ENCODE measurements at regions not wholly inside any gene's neighbourhood (a gene's known extent, or its start where the extent isn't known, plus 50 kb on each side); places are given as distances from the start of the nearest gene placed in this dataset.

DNA sequence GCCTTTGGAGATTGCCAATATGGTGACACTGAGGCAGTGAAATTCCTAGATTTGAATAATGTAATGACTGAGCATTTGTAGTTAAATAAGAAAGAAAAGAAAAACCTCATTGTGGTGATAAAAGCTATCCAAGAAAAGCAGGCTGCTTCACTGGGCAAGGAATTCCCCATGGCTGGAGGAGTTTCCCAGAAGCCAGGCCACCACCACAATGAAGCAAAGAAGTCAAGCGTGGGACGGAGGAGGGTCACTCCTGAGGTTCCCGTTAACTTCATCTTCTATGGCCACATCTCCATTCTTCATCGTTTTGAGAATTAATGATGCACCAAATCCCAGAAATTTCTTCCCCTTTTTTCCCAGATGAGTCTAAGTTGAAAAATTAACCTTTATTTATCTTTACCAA is 185.8 kb upstream of the BCL6 start:
- DNase-seq (ENCODE audit: low spot score): no peak

GRCh38 chr3:187931770-187932278 is 186.6 kb upstream of the BCL6 start:
- no peak for DNase-seq (ENCODE audit: low spot score)

DNA sequence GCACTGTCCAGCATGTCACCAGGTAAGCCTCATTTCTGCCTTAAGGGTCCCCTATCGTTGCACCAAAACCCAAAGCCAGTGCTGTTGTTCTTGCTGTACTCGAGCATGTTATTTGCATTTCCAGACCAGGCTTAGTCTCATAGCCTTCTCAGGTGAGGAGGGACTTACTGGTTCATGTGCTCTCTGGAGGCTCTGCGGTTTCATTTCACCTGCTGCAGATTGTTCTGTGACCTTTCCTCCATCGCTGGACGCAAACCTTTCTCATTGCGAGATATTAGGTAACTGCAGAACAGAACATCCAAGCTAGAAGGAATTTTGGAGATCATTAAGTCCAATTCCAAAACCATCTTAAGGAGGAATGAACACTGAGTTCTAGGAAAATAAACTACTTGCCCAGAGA is 187.3 kb upstream of the BCL6 start:
- no peak for DNase-seq (ENCODE audit: low spot score)

- no peak for DNase-seq (ENCODE audit: low spot score)
These were observed 190.4 kb upstream of the BCL6 start for GRCh38 chr3:187935623-187936156.

GRCh38 chr3:187936676-187937075 is 191.4 kb upstream of the BCL6 start:
- no peak for DNase-seq (ENCODE audit: low spot score)

GRCh38 chr3:187939891-187940290 is 194.6 kb upstream of the BCL6 start:
- no peak for DNase-seq (ENCODE audit: low spot score)

GRCh38 chr3:187941135-187941847 is 196.0 kb upstream of the BCL6 start:
- DNase-seq (ENCODE audit: low spot score): no peak

DNA sequence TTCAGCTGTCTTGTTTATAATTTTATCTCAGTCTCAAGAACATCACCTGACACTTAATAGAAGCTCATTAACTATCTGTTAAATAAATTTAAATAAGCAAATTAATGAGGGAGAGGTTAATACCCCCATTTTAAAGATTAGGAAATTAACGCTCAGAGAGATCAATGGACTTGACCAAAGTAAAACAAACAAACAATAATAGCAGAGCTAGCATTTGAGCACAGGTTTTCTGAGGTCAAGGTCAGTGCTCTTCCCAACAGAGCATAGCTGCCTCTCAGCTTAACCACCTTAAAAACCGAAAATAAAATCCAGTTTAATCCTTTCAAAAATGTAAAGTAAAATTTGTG is 196.6 kb upstream of the BCL6 start:
- DNase-seq (ENCODE audit: low spot score): no peak

DNA sequence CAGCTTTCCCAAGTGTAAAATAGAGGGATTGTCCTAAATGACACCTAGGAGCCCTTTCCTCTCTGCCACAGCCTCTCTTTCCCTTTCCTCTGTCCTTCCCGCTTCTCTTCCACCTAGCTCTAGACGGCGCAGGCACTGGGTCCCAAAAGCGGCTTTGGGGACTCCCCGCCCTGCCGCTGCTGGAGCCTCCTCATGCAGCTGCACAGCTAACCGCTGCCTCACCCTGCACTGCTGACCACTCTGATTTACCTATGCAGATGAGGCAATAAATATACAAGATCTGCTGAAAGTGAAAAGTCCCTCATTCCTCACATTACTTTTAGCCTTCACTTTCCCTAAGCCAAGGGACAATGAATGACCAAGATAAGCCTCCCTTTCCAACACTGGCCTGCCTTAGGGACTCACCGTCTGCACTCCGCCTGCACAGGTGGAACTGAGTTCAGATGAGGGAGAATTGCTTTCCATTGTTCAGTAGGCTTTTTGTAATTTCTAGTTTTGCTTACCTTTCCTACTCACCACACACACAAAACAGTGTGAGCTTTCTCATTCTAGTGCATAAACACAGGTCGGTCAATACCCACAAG is 197.5 kb upstream of the BCL6 start:
- no peak for DNase-seq (ENCODE audit: low spot score)

DNA sequence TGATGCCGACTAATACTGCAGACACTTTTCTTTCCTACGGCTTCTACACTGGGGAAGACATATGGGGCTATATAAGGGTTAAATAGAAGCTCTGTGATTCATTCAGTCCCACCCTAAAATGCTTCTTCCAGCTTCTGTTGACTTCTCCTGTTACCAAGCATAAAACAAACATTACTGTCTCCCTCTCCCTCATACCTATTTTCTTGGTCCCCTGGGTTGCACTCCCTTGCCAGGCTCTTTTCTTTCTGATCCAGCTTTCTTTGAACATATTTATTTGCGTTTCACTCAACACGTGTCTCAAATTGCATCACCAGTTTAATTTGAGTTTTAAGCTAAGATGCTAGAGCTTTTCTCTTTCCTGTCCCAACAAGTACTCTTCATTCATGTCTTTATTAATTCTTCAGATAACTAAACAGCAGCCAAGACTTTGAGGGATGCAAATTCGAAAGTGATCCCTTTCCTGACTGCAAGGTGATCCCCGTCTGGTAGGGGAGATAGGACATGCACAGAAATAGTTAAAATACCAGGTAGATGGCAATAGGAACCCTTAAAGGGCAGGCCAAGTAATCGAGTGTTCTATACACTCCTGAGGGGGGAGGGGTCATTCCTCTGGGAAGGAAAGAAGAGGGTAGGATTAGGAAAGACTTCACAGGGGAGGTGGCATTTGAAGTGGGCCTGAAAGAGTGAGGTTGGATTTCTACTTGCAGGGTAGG is 198.6 kb upstream of the BCL6 start:
- no peak for DNase-seq (ENCODE audit: low spot score)

DNA sequence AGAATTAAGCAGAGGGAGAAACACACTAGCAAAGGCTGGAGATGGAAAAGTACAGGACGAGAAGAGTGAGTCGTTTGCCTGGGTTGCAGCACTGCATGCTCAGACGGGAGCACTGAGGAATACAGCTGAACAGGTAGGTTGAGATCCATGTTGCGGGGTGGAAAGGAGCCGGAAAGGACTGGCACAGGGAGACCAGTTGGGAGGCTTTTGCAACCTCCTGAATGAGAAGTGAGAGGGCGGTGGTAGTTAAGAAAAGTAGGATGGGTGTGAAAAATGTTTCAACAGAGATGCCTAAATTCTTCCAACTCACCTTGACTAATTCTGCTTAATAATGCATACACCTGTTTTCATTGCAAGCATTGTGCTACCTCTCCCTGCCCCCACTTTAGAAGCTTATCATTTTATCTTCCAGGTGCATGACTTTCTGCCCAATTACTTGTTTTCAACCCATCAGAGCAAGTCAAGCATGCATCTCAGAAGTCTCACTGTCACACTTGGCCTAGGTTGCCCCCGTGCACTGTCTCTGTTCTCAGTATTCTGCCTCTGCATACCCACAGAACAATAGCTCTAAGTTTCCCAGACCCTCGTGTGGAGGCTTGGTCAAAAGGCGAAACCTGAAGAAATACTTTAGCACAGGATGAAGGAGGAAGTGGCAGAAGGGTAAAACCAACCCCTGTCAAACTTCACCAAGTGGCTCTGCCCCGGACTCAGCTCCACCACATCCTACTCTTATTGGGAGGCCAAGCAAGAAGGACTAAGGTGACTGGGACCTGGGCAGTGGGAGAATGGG is 199.3 kb upstream of the BCL6 start:
- no peak for DNase-seq (ENCODE audit: low spot score)

GRCh38 chr3:187945374-187945773 is 200.1 kb upstream of the BCL6 start:
- no peak for DNase-seq (ENCODE audit: low spot score)

DNA sequence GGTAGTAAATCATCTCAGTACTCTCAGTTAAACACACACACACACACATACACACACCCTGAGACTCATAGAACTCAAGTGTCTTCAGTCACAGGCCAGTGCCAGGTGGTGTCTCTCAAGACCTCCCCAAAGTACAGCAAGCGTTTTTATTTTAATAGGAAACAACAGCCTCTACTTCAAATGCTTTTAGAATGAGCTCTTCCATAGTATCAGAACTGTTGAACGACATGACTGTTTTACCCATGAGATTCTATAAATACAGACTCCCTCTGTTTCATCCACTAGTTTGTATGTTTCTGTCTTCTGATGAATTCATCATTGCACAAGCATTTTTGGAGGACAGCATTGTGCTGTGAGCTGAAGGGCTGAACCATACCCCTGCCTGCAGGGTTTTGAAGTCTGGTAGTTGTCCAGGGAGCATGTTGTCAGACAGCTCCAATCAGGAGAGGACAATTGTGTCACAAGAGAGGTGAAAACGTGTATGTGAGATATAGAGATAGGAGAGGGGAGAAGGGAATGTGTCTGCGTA is 201.0 kb upstream of the BCL6 start:
- DNase-seq (ENCODE audit: low spot score): peak; percentile 56

GRCh38 chr3:187946981-187947380 is 201.7 kb upstream of the BCL6 start:
- DNase-seq (ENCODE audit: low spot score): no peak

DNA sequence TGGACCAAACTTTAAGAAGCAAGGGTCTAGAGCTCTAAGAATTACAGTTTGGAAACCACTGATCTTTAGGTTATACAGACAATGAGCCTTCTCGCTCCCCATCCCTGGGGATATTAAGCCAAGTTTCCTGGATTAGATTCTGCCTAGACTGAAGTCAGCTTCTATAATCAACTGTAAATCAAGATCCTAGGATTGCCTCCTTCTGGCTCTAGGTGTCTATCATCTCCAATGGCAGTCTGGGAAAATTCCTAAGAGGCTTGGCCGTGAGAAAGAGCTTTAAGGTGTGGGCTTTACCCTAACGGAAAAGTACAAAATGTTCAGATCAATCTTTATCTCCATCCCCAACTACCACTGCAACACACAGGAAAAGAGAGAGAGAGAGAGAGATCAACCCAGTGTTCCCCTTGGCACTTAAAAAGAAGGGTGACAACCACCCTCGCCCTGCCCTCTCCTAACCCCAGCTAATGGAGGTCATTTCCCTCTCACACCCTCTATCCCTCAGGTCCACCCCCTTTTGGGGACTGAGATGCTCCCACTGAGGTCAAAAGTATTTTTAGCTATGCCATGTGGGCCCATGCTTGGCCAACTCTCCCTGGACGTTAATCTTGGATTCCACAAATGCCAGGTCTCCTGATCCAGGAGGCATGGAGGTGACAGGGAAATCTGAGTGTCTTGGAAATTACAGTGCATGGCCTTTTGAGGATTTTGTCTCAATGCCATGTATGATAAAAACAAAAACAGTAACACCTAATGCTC is 202.8 kb upstream of the BCL6 start:
- no peak for DNase-seq (ENCODE audit: low spot score)

GRCh38 chr3:187949093-187949820 is 204.0 kb upstream of the BCL6 start:
- DNase-seq (ENCODE audit: low spot score): no peak

GRCh38 chr3:187950671-187951070 is 203.3 kb upstream of the LPP start:
- DNase-seq (ENCODE audit: low spot score): no peak

- DNase-seq (ENCODE audit: low spot score): no peak
These were observed 202.3 kb upstream of the LPP start for GRCh38 chr3:187951452-187952190.

GRCh38 chr3:187952849-187953248 is 201.1 kb upstream of the LPP start:
- no peak for DNase-seq (ENCODE audit: low spot score)

GRCh38 chr3:187954516-187954872 is 199.5 kb upstream of the LPP start:
- no peak for DNase-seq (ENCODE audit: low spot score)
